OCI-LY1 (cell line): ENCODE measurements at regions not wholly inside any gene's neighbourhood (a gene's known extent, or its start where the extent isn't known, plus 50 kb on each side); places are given as distances from the start of the nearest gene placed in this dataset.

ENCODE experiments used
- H2AFZ ChIP-seq: fragments of 200-600 bp; sonication (generic), shearing (Covaris generic); 2 replicates; pipeline ENCODE4 v1.6.0; 2014; ENCODE audit warnings: antibody characterized with exemption, mild to moderate bottlenecking, low read length
- H3F3A ChIP-seq: fragments of 200-600 bp; sonication (generic), shearing (Covaris generic); 2 replicates; pipeline ENCODE4 v1.6.0; 2014; ENCODE audit warnings: mild to moderate bottlenecking, antibody characterized with exemption, low read length, moderate library complexity; ENCODE audit not compliant: insufficient read depth
- H3K27ac ChIP-seq: fragments of 200-600 bp; sonication (generic); 2 replicates; pipeline ENCODE4 v1.5.1; 2014; ENCODE audit warnings: low read length, mixed run types, mild to moderate bottlenecking, low read depth; ENCODE audit not compliant: poor library complexity, severe bottlenecking
- H3K27me3 ChIP-seq: fragments of 200-600 bp; sonication (generic); 2 replicates; pipeline ENCODE4 v1.6.0; 2014; ENCODE audit warnings: antibody characterized with exemption, mild to moderate bottlenecking, low read length, moderate library complexity; ENCODE audit not compliant: insufficient read depth
- H3K36me3 ChIP-seq: fragments of 200-600 bp; sonication (generic); 2 replicates; pipeline ENCODE4 v1.6.1; 2014; ENCODE audit warnings: mild to moderate bottlenecking, antibody characterized with exemption, low read length, moderate library complexity, mixed read lengths; ENCODE audit not compliant: insufficient read depth
- H3K4me1 ChIP-seq: fragments of 200-600 bp; sonication (generic); 2 replicates; pipeline ENCODE4 v1.5.1; 2014; ENCODE audit warnings: mild to moderate bottlenecking, low read length, moderate library complexity; ENCODE audit not compliant: insufficient read depth, severe bottlenecking
- H3K4me2 ChIP-seq: fragments of 200-600 bp; sonication (generic), shearing (Covaris generic); 2 replicates; pipeline ENCODE4 v1.6.1; 2014; ENCODE audit warnings: low read length
- H3K4me3 ChIP-seq: fragments of 200-600 bp; sonication (generic); 2 replicates; pipeline ENCODE4 v1.5.1; 2014; ENCODE audit warnings: low read length, low read depth, mild to moderate bottlenecking, mixed read lengths; ENCODE audit not compliant: poor library complexity, severe bottlenecking
- H3K79me2 ChIP-seq: fragments of 200-600 bp; shearing (Covaris generic); 2 replicates; pipeline ENCODE4 v1.6.1; 2016; ENCODE audit warnings: mixed run types, low read length, mixed read lengths; ENCODE audit not compliant: insufficient read depth
- H3K9ac ChIP-seq: fragments of 200-600 bp; sonication (generic), shearing (Covaris generic); 2 replicates; pipeline ENCODE4 v1.6.1; 2014; ENCODE audit warnings: mild to moderate bottlenecking, low read length, mixed read lengths
- H3K9me2 ChIP-seq: fragments of 200-600 bp; sonication (generic), shearing (Covaris generic); 2 replicates; pipeline ENCODE4 v1.6.1; 2014; ENCODE audit warnings: low read depth, mild to moderate bottlenecking, low read length, mixed read lengths
- H3K9me3 ChIP-seq: fragments of 200-600 bp; shearing (Covaris generic); 2 replicates; pipeline ENCODE4 v1.6.1; 2014; ENCODE audit warnings: low read length, mixed read lengths
- H4K20me1 ChIP-seq: fragments of 200-600 bp; sonication (generic), shearing (Covaris generic); 2 replicates; pipeline ENCODE4 v1.6.0; 2016; ENCODE audit warnings: mild to moderate bottlenecking, low read length; ENCODE audit not compliant: insufficient read depth
- CTCF ChIP-seq: fragments of 200-600 bp; sonication (generic), shearing (Covaris generic); IDR thresholded peaks from 2 replicates; pipeline ENCODE4 v1.5.1; 2017; ENCODE audit warnings: mild to moderate bottlenecking, antibody characterized with exemption, low read length, moderate library complexity, mixed read lengths
- EZH2 ChIP-seq: fragments of 200-600 bp; sonication (generic), shearing (Covaris generic); IDR thresholded peaks from 2 replicates; pipeline ENCODE4 v1.8.0; 2017; ENCODE audit warnings: borderline replicate concordance, mixed run types, mild to moderate bottlenecking, antibody characterized with exemption, low read length, moderate library complexity, mixed read lengths

DNA sequence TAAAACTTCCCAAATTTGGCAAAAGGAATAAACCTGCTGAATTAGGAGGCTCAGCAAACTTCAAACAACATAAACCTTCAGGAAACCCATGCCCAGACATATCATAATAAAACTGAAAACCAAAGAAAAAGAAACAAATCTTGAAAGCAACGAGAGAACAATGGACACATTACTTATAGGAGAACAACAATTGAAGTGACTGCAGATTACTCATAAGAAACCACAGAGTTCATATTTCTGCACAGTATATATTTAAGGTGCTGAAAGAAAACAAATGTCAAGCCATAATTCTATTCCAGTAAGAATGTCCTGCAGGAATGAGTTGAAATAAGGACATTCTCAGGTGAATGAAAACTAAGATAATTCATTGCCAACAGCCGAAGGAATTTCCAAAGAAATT is 80.8 kb upstream of the PROK2 start:
- Histone ChIP-seq H3K36me3 (no peaks in the 10 kb centered on the region), H3K79me2 (no peaks in the 10 kb centered on the region), H3F3A (no peaks in the 10 kb centered on the region), H3K27ac (no peak overlapping the region), H4K20me1 (no peaks in the 10 kb centered on the region), H3K9me3 (no peaks in the 10 kb centered on the region), H3K4me3 (no peak overlapping the region), H3K27me3 (no peaks in the 10 kb centered on the region), H3K9ac (no peak overlapping the region), H3K4me1 (no peaks in the 10 kb centered on the region), H3K4me2 (no peak overlapping the region), H3K9me2 (no peaks in the 10 kb centered on the region), H2AFZ (no peak overlapping the region)
- TF ChIP-seq CTCF (no peak), EZH2 (no peak)

- H3K4me1 ChIP-seq = no peaks in the 10 kb centered on the region
- TF ChIP-seq CTCF = no peak
- no peak for TF ChIP-seq EZH2
- no peaks in the 10 kb centered on the region for H3K36me3 ChIP-seq
- H3F3A ChIP-seq = no peaks in the 10 kb centered on the region
- H3K4me2 ChIP-seq = no peak overlapping the region
- no peak overlapping the region for H3K9ac ChIP-seq
- H2AFZ ChIP-seq = no peak overlapping the region
- H3K9me3 ChIP-seq = no peaks in the 10 kb centered on the region
- no peaks in the 10 kb centered on the region for H3K9me2 ChIP-seq
- no peak overlapping the region for H3K27ac ChIP-seq
- no peaks in the 10 kb centered on the region for H3K79me2 ChIP-seq
- no peaks in the 10 kb centered on the region for H4K20me1 ChIP-seq
- H3K27me3 ChIP-seq = no peaks in the 10 kb centered on the region; the same call in 1 of the 2 replicates
- no peak overlapping the region for H3K4me3 ChIP-seq
Observed at GRCh38 chr3:71863563-71864190, 78.7 kb upstream of the PROK2 start.

- no peak overlapping the region for H3K9ac ChIP-seq
- H3K79me2 ChIP-seq = no peaks in the 10 kb centered on the region
- H3K9me3 ChIP-seq = no peaks in the 10 kb centered on the region
- no peak overlapping the region for H2AFZ ChIP-seq
- TF ChIP-seq EZH2 (no peak), CTCF (no peak)
- H3F3A ChIP-seq = no peaks in the 10 kb centered on the region
- no peaks in the 10 kb centered on the region for H3K4me1 ChIP-seq
- H3K36me3 ChIP-seq = no peaks in the 10 kb centered on the region
- no peaks in the 10 kb centered on the region; the same call in 1 of the 2 replicates for H3K27me3 ChIP-seq
- H4K20me1 ChIP-seq = no peaks in the 10 kb centered on the region
- H3K4me2 ChIP-seq = no peak overlapping the region
- H3K9me2 ChIP-seq = no peaks in the 10 kb centered on the region
- H3K27ac ChIP-seq = no peak overlapping the region
- no peak overlapping the region for H3K4me3 ChIP-seq
Observed at GRCh38 chr3:71862371-71863140, 77.6 kb upstream of the PROK2 start.
